ENCODE measurements at regions not wholly inside any gene's neighbourhood (a gene's known extent, or its start where the extent isn't known, plus 50 kb on each side); places are given as distances from the start of the nearest gene placed in this dataset.
A peak's percentile ranks its signal among the peaks of the same experiment; 100 is the strongest.
"Not testable (repeated sequence)": the region's sequence is repeated elsewhere in the genome, so short reads cannot be mapped to it uniquely, and the experiment has no call there.

GRCh38 chr10:84933402-84933801 lies 605.0 kb downstream of the CCSER2 start:
- no peak for DNase-seq (ENCODE audit: low spot score)

- DNase-seq (ENCODE audit: low spot score), result no peak
These were observed 607.4 kb downstream of the CCSER2 start for GRCh38 chr10:84935772-84936171.

GRCh38 chr10:84938117-84938905 lies 609.9 kb downstream of the CCSER2 start:
- DNase-seq (ENCODE audit: low spot score), result no peak

GRCh38 chr10:84943541-84943940 lies 615.2 kb downstream of the CCSER2 start:
- DNase-seq (ENCODE audit: low spot score), result no peak

GRCh38 chr10:84944187-84944586 lies 615.8 kb downstream of the CCSER2 start:
- DNase-seq (ENCODE audit: low spot score), result no peak

- no peak for DNase-seq (ENCODE audit: low spot score)
These were observed 617.4 kb downstream of the CCSER2 start for GRCh38 chr10:84945791-84946190.

GRCh38 chr10:84946904-84947303 lies 618.5 kb downstream of the CCSER2 start:
- DNase-seq (ENCODE audit: low spot score), result no peak

GRCh38 chr10:84948644-84949043 lies 620.3 kb downstream of the CCSER2 start:
- DNase-seq (ENCODE audit: low spot score), result no peak

GRCh38 chr10:84951616-84952015 lies 623.2 kb downstream of the CCSER2 start:
- peak; percentile 53 for DNase-seq (ENCODE audit: low spot score)

GRCh38 chr10:84957427-84957826 lies 629.0 kb downstream of the CCSER2 start:
- no peak for DNase-seq (ENCODE audit: low spot score)

GRCh38 chr10:84965468-84965867 lies 637.1 kb downstream of the CCSER2 start:
- DNase-seq (ENCODE audit: low spot score), result no peak

GRCh38 chr10:84966708-84967441 lies 638.5 kb downstream of the CCSER2 start:
- DNase-seq (ENCODE audit: low spot score), result no peak

- DNase-seq (ENCODE audit: low spot score), result not testable (repeated sequence)
These were observed 640.9 kb downstream of the CCSER2 start for GRCh38 chr10:84969297-84969696.

GRCh38 chr10:84987039-84987438 lies 658.6 kb downstream of the CCSER2 start:
- DNase-seq (ENCODE audit: low spot score), result no peak

- peak; percentile 31 for DNase-seq (ENCODE audit: low spot score)
These were observed 659.6 kb downstream of the CCSER2 start for GRCh38 chr10:84988011-84988410.

GRCh38 chr10:84990713-84991112 lies 662.3 kb downstream of the CCSER2 start:
- DNase-seq (ENCODE audit: low spot score), result no peak

GRCh38 chr10:84991301-84991700 lies 662.9 kb downstream of the CCSER2 start:
- peak; percentile 72 for DNase-seq (ENCODE audit: low spot score)

GRCh38 chr10:84993251-84994035 lies 665.1 kb downstream of the CCSER2 start:
- no peak for DNase-seq (ENCODE audit: low spot score)

- no peak for DNase-seq (ENCODE audit: low spot score)
These were observed 666.3 kb downstream of the CCSER2 start for GRCh38 chr10:84994722-84995121.

GRCh38 chr10:84996580-84996979 lies 668.2 kb downstream of the CCSER2 start:
- DNase-seq (ENCODE audit: low spot score), result no peak

- DNase-seq (ENCODE audit: low spot score), result no peak
These were observed 669.5 kb downstream of the CCSER2 start for GRCh38 chr10:84997870-84998269.

GRCh38 chr10:84999929-85000328 lies 671.5 kb downstream of the CCSER2 start:
- no peak for DNase-seq (ENCODE audit: low spot score)
